ENCODE measurements at regions not wholly inside any gene's neighbourhood (a gene's known extent, or its start where the extent isn't known, plus 50 kb on each side); places are given as distances from the start of the nearest gene placed in this dataset.

GRCh38 chr11:70531281-70532065 lies 133.1 kb downstream of the CTTN start:
- no peaks in the 10 kb centered on the region for H3K27me3 ChIP-seq (ENCODE audit: control insufficient read depth, insufficient read depth, low read length)
- H3K9me3 ChIP-seq (ENCODE audit: control insufficient read depth, insufficient read depth, low read length) = no peaks in the 10 kb centered on the region
- peak overlapping the region; percentile 25 for H3K27ac ChIP-seq (ENCODE audit: low read depth, low read length)
- H3K4me1 ChIP-seq (ENCODE audit: control insufficient read depth, insufficient read depth, low read length) = peaks cover 49% of the 10 kb centered on the region
- 76% methylated on average over 15 of the region's 18 CpGs for WGBS (ENCODE audit: insufficient coverage)
- no peak for DNase-seq (ENCODE audit: low read depth in 4 of 6, low spot score in 6 of 6)
- H3K4me3 ChIP-seq (ENCODE audit: low read depth, low read length) = no peak overlapping the region
- H3K36me3 ChIP-seq (ENCODE audit: control insufficient read depth, insufficient read depth, low read length) = peaks cover 15% of the 10 kb centered on the region

- Histone ChIP-seq H3K4me3 (ENCODE audit: low read depth, low read length) (no peak overlapping the region), H3K27me3 (ENCODE audit: control insufficient read depth, insufficient read depth, low read length) (no peaks in the 10 kb centered on the region), H3K9me3 (ENCODE audit: control insufficient read depth, insufficient read depth, low read length) (no peaks in the 10 kb centered on the region), H3K27ac (ENCODE audit: low read depth, low read length) (peak overlapping the region; percentile 25), H3K4me1 (ENCODE audit: control insufficient read depth, insufficient read depth, low read length) (peaks cover 44% of the 10 kb centered on the region), H3K36me3 (ENCODE audit: control insufficient read depth, insufficient read depth, low read length) (peaks cover 15% of the 10 kb centered on the region)
- 56% methylated on average over 1 of the region's 1 CpG for WGBS (ENCODE audit: insufficient coverage)
- DNase-seq (ENCODE audit: low read depth in 4 of 6, low spot score in 6 of 6) = peak in 1 of 6 donors; percentile 51
Observed at GRCh38 chr11:70532066-70532440, 133.7 kb downstream of the CTTN start.

GRCh38 chr11:70532731-70533130 lies 134.4 kb downstream of the CTTN start:
- H3K4me1 ChIP-seq (ENCODE audit: control insufficient read depth, insufficient read depth, low read length) = peaks cover 37% of the 10 kb centered on the region
- peak in 2 of 6 donors; percentile 69 to 73 for DNase-seq (ENCODE audit: low read depth in 4 of 6, low spot score in 6 of 6)
- H3K27me3 ChIP-seq (ENCODE audit: control insufficient read depth, insufficient read depth, low read length) = no peaks in the 10 kb centered on the region
- peaks cover 15% of the 10 kb centered on the region for H3K36me3 ChIP-seq (ENCODE audit: control insufficient read depth, insufficient read depth, low read length)
- H3K4me3 ChIP-seq (ENCODE audit: low read depth, low read length) = no peak overlapping the region
- no peaks in the 10 kb centered on the region for H3K9me3 ChIP-seq (ENCODE audit: control insufficient read depth, insufficient read depth, low read length)
- H3K27ac ChIP-seq (ENCODE audit: low read depth, low read length) = peak overlapping the region; percentile 25
- WGBS (ENCODE audit: insufficient coverage) = 30% methylated on average over 15 of the region's 15 CpGs

- no peak overlapping the region for H3K27ac ChIP-seq (ENCODE audit: low read depth, low read length)
- no peaks in the 10 kb centered on the region for H3K9me3 ChIP-seq (ENCODE audit: control insufficient read depth, insufficient read depth, low read length)
- no peak for DNase-seq (ENCODE audit: low read depth in 4 of 6, low spot score in 6 of 6)
- peaks cover 25% of the 10 kb centered on the region for H3K4me1 ChIP-seq (ENCODE audit: control insufficient read depth, insufficient read depth, low read length)
- WGBS (ENCODE audit: insufficient coverage) = 95% methylated on average over 16 of the region's 16 CpGs
- peaks cover 10% of the 10 kb centered on the region for H3K36me3 ChIP-seq (ENCODE audit: control insufficient read depth, insufficient read depth, low read length)
- no peak overlapping the region for H3K4me3 ChIP-seq (ENCODE audit: low read depth, low read length)
- H3K27me3 ChIP-seq (ENCODE audit: control insufficient read depth, insufficient read depth, low read length) = no peaks in the 10 kb centered on the region
Observed at GRCh38 chr11:70535191-70535971, 137.1 kb downstream of the CTTN start.

- no peaks in the 10 kb centered on the region for H3K9me3 ChIP-seq (ENCODE audit: control insufficient read depth, insufficient read depth, low read length)
- H3K27me3 ChIP-seq (ENCODE audit: control insufficient read depth, insufficient read depth, low read length) = no peaks in the 10 kb centered on the region
- H3K4me1 ChIP-seq (ENCODE audit: control insufficient read depth, insufficient read depth, low read length) = peaks cover 23% of the 10 kb centered on the region
- DNase-seq (ENCODE audit: low read depth in 4 of 6, low spot score in 6 of 6) = no peak
- WGBS (ENCODE audit: insufficient coverage) = 90% methylated on average over 20 of the region's 20 CpGs
- peaks cover 10% of the 10 kb centered on the region for H3K36me3 ChIP-seq (ENCODE audit: control insufficient read depth, insufficient read depth, low read length)
- no peak overlapping the region for H3K4me3 ChIP-seq (ENCODE audit: low read depth, low read length)
- H3K27ac ChIP-seq (ENCODE audit: low read depth, low read length) = no peak overlapping the region
Observed at GRCh38 chr11:70536051-70536877, 137.9 kb downstream of the CTTN start.

- DNase-seq (ENCODE audit: low read depth in 4 of 6, low spot score in 6 of 6) = no peak
- WGBS (ENCODE audit: insufficient coverage) = 81% methylated on average over 24 of the region's 28 CpGs
Observed at GRCh38 chr11:70537576-70538571, 139.5 kb downstream of the CTTN start.

GRCh38 chr11:70538641-70539359 lies 140.5 kb downstream of the CTTN start:
- Histone ChIP-seq H3K4me3 (ENCODE audit: low read depth, low read length) (no peak overlapping the region), H3K27me3 (ENCODE audit: control insufficient read depth, insufficient read depth, low read length) (no peaks in the 10 kb centered on the region), H3K36me3 (ENCODE audit: control insufficient read depth, insufficient read depth, low read length) (peaks cover 10% of the 10 kb centered on the region), H3K9me3 (ENCODE audit: control insufficient read depth, insufficient read depth, low read length) (no peaks in the 10 kb centered on the region), H3K27ac (ENCODE audit: low read depth, low read length) (no peak overlapping the region), H3K4me1 (ENCODE audit: control insufficient read depth, insufficient read depth, low read length) (peaks cover under 1% of the 10 kb centered on the region)
- no peak for DNase-seq (ENCODE audit: low read depth in 4 of 6, low spot score in 6 of 6)
- 89% methylated on average over 17 of the region's 22 CpGs for WGBS (ENCODE audit: insufficient coverage)

More at GRCh38 chr11:70537576-70538571, 139.5 kb downstream of the CTTN start:
- Histone ChIP-seq H3K9me3 (ENCODE audit: control insufficient read depth, insufficient read depth, low read length) (no peaks in the 10 kb centered on the region), H3K27me3 (ENCODE audit: control insufficient read depth, insufficient read depth, low read length) (no peaks in the 10 kb centered on the region), H3K27ac (ENCODE audit: low read depth, low read length) (no peak overlapping the region), H3K36me3 (ENCODE audit: control insufficient read depth, insufficient read depth, low read length) (peaks cover 10% of the 10 kb centered on the region), H3K4me3 (ENCODE audit: low read depth, low read length) (no peak overlapping the region), H3K4me1 (ENCODE audit: control insufficient read depth, insufficient read depth, low read length) (peaks cover 7% of the 10 kb centered on the region)

- WGBS (ENCODE audit: insufficient coverage) = 91% methylated on average over 23 of the region's 26 CpGs
- H3K36me3 ChIP-seq (ENCODE audit: control insufficient read depth, insufficient read depth, low read length) = peaks cover 12% of the 10 kb centered on the region
- H3K4me3 ChIP-seq (ENCODE audit: low read depth, low read length) = no peak overlapping the region
- no peak for DNase-seq (ENCODE audit: low read depth in 4 of 6, low spot score in 6 of 6)
- no peaks in the 10 kb centered on the region for H3K27me3 ChIP-seq (ENCODE audit: control insufficient read depth, insufficient read depth, low read length)
- no peaks in the 10 kb centered on the region for H3K9me3 ChIP-seq (ENCODE audit: control insufficient read depth, insufficient read depth, low read length)
- peaks cover 8% of the 10 kb centered on the region for H3K4me1 ChIP-seq (ENCODE audit: control insufficient read depth, insufficient read depth, low read length)
- H3K27ac ChIP-seq (ENCODE audit: low read depth, low read length) = no peak overlapping the region
Observed at GRCh38 chr11:70539360-70540095, 141.2 kb downstream of the CTTN start.
